HCT116 (cell line): ENCODE measurements at regions not wholly inside any gene's neighbourhood (a gene's known extent, or its start where the extent isn't known, plus 50 kb on each side); places are given as distances from the start of the nearest gene placed in this dataset.

Experiments
- ATAC-seq: fragments of 200-7000 bp; cut with Tn5 transposase; 2 replicates; pipeline ENCODE4 v1.9.1; 2020; ENCODE audit warnings: mild to moderate bottlenecking, moderate library complexity
- BruUV-seq: library from RNA; stranded (reverse); fragments of 400-500 nt; replicated peaks from 2 replicates; lab custom pipeline; 2021; lab: Mats Ljungman, UMichigan
- CTCF ChIA-PET: fragments of 300-600 bp; sonication (Branson Sonifier 250); formaldehyde crosslinking; loops from one replicate; lab custom pipeline; 2021; ENCODE audit warnings: antibody characterized with exemption; lab: Charles Lee
- POLR2A ChIA-PET: fragments of 300-600, 350-600 bp; sonication (Branson Sonifier 250); formaldehyde crosslinking; loops from one replicate; lab custom pipeline; 2021; ENCODE audit warnings: antibody characterized with exemption; lab: Charles Lee
- RAD21 ChIA-PET, 2 experiments: fragments of 300-600 bp; sonication (Branson Sonifier 250); formaldehyde crosslinking; loops; one replicate each; lab custom pipeline; 2023; ENCODE audit warnings: low total read pairs in 2 of 2; ENCODE audit not compliant: uncharacterized antibody in 2 of 2, unreplicated experiment in 2 of 2, low non-redundant PET in 1 of 2; lab: Charles Lee
- DNase-seq: peaks from one replicate; pipeline ENCODE4 v3.0.0-alpha.2; 2010; ENCODE audit warnings: low read depth, low spot score
- H2AFZ ChIP-seq: fragments of 200-600 bp; shearing (Covaris generic), sonication (generic); 2 replicates; pipeline ENCODE4 v1.6.1; 2017; ENCODE audit warnings: low read depth, mixed run types, mixed read lengths, antibody characterized with exemption, low read length; ENCODE audit not compliant: poor library complexity, severe bottlenecking
- H3K27ac ChIP-seq: 2 replicates; pipeline ENCODE4 v1.5.1; 2012; ENCODE audit warnings: low read depth, low read length
- H3K27me3 ChIP-seq: fragments of 200-600 bp; sonication (generic); 2 replicates; pipeline ENCODE4 v1.6.1; 2016; ENCODE audit warnings: mixed run types, low read length, mixed read lengths; ENCODE audit not compliant: insufficient read depth
- H3K36me3 ChIP-seq, 2 experiments: fragments of 200-500 bp in 1 of 2; fragments of 200-600 bp in 1 of 2; sonication (Bioruptor generic) in 1 of 2; sonication (generic) in 1 of 2; 2 replicates each; pipeline versions ENCODE4 v1.5.1 to v1.6.1; 2014 to 2016; ENCODE audit warnings: low read length in 2 of 2, inconsistent platforms in 1 of 2, mixed read lengths in 1 of 2, mixed run types in 1 of 2; ENCODE audit not compliant: insufficient read depth in 2 of 2, control insufficient read depth in 1 of 2
- H3K4me1 ChIP-seq, 2 experiments: fragments of 200-600 bp in 1 of 2; sonication (generic) in 1 of 2; 2 replicates each; pipeline versions ENCODE4 v1.5.1 to v1.6.1; 2012 to 2017; ENCODE audit warnings: low read length in 2 of 2, inconsistent platforms in 1 of 2, mild to moderate bottlenecking in 1 of 2, mixed read lengths in 1 of 2, mixed run types in 1 of 2, moderate library complexity in 1 of 2; ENCODE audit not compliant: insufficient read depth in 2 of 2, control insufficient read depth in 1 of 2
- H3K4me2 ChIP-seq: fragments of 200-600 bp; sonication (generic); 2 replicates; pipeline ENCODE4 v1.6.1; 2017; ENCODE audit warnings: mixed run types, low read length, mixed read lengths
- H3K4me3 ChIP-seq, 2 experiments: fragments of 200-600 bp in 1 of 2; sonication (generic) in 1 of 2; replicated peaks in 1 of 2; 2 replicates each; pipeline ENCODE4 v1.5.1; 2011 to 2016; ENCODE audit warnings: low read length in 2 of 2, control low read depth in 1 of 2, low read depth in 1 of 2, mild to moderate bottlenecking in 1 of 2, mixed read lengths in 1 of 2, mixed run types in 1 of 2
- H3K79me2 ChIP-seq: fragments of 200-600 bp; sonication (generic); 2 replicates; pipeline ENCODE4 v1.6.1; 2017; ENCODE audit warnings: mild to moderate bottlenecking, mixed run types, low read length, moderate library complexity, mixed read lengths; ENCODE audit not compliant: insufficient read depth
- H3K9ac ChIP-seq: fragments of 200-600 bp; sonication (generic); 2 replicates; pipeline ENCODE4 v1.6.1; 2016; ENCODE audit warnings: low read length, mixed read lengths
- H3K9me2 ChIP-seq: fragments of 200-600 bp; sonication (generic), shearing (Covaris generic); 2 replicates; pipeline ENCODE4 v1.6.1; 2017; ENCODE audit warnings: mixed run types, mild to moderate bottlenecking, moderate library complexity; ENCODE audit not compliant: insufficient read depth
- H3K9me3 ChIP-seq, 2 experiments: fragments of 200-500 bp in 1 of 2; fragments of 200-600 bp in 1 of 2; sonication (Bioruptor generic) in 1 of 2; sonication (generic) in 1 of 2; 2 replicates each; pipeline ENCODE4 v1.6.1; 2014 to 2017; ENCODE audit warnings: low read length in 2 of 2, mixed read lengths in 2 of 2, inconsistent platforms in 1 of 2, low read depth in 1 of 2, mild to moderate bottlenecking in 1 of 2, mixed run types in 1 of 2, moderate library complexity in 1 of 2; ENCODE audit not compliant: control insufficient read depth in 1 of 2, insufficient read depth in 1 of 2
- H4K20me1 ChIP-seq: fragments of 200-600 bp; sonication (generic), shearing (Covaris generic); 2 replicates; pipeline ENCODE4 v1.6.1; 2017; ENCODE audit warnings: mixed run types, mild to moderate bottlenecking, moderate library complexity; ENCODE audit not compliant: insufficient read depth
- ATF3 ChIP-seq: IDR thresholded peaks from 2 replicates; pipeline ENCODE4 v1.6.1; 2012
- CBX3 ChIP-seq: IDR thresholded peaks from 2 replicates; pipeline ENCODE4 v1.6.1; 2012; ENCODE audit warnings: low read depth
- CEBPB ChIP-seq: IDR thresholded peaks from 2 replicates; pipeline ENCODE4 v1.6.1; 2012; ENCODE audit warnings: low read depth
- EGR1 ChIP-seq: IDR thresholded peaks from 2 replicates; pipeline ENCODE4 v1.6.1; 2012; ENCODE audit warnings: low read depth
- ELF1 ChIP-seq: IDR thresholded peaks from 2 replicates; pipeline ENCODE4 v1.6.1; 2012; ENCODE audit warnings: low read depth, borderline replicate concordance
- EZH2 ChIP-seq: fragments of 200-600 bp; sonication (generic); IDR thresholded peaks from 2 replicates; pipeline ENCODE4 v1.6.1; 2017; ENCODE audit warnings: antibody characterized with exemption, mixed run types
- EZH2phosphoT487 ChIP-seq: fragments of 200-600 bp; IDR thresholded peaks from 2 replicates; pipeline ENCODE4 v1.6.1; 2018; ENCODE audit warnings: antibody characterized with exemption, borderline replicate concordance
- FOSL1 ChIP-seq: IDR thresholded peaks from 2 replicates; pipeline ENCODE4 v1.6.1; 2012; ENCODE audit warnings: low read depth
- JUND ChIP-seq: IDR thresholded peaks from 2 replicates; pipeline ENCODE4 v1.6.1; 2012
- POLR2A ChIP-seq: IDR thresholded peaks from 2 replicates; pipeline ENCODE4 v1.7.0; 2011; ENCODE audit warnings: borderline replicate concordance; ENCODE audit not compliant: insufficient read depth, insufficient read length; ENCODE audit errors: extremely low read depth
- POLR2AphosphoS5 ChIP-seq: IDR thresholded peaks from 2 replicates; pipeline ENCODE4 v1.6.1; 2011; ENCODE audit warnings: mild to moderate bottlenecking, low read depth, low read length, moderate library complexity
- RAD21 ChIP-seq: IDR thresholded peaks from 2 replicates; pipeline ENCODE4 v1.6.1; 2012; ENCODE audit warnings: low read depth, mild to moderate bottlenecking
- SP1 ChIP-seq: IDR thresholded peaks from 2 replicates; pipeline ENCODE4 v1.6.1; 2012; ENCODE audit warnings: low read depth
- SRF ChIP-seq: IDR thresholded peaks from 2 replicates; pipeline ENCODE4 v1.6.1; 2012; ENCODE audit warnings: low read depth
- YY1 ChIP-seq: IDR thresholded peaks from 2 replicates; pipeline ENCODE4 v1.6.1; 2011; ENCODE audit warnings: low read length, low read depth, moderate library complexity, mild to moderate bottlenecking; ENCODE audit not compliant: insufficient replicate concordance; ENCODE audit errors: extremely low read depth
- ZBTB33 ChIP-seq: IDR thresholded peaks from 2 replicates; pipeline ENCODE4 v1.6.1; 2011; ENCODE audit warnings: mild to moderate bottlenecking, low read length, moderate library complexity; ENCODE audit not compliant: insufficient replicate concordance; ENCODE audit errors: extremely low read depth
- ZFX ChIP-seq: fragments of 450-650 bp; IDR thresholded peaks from 2 replicates; pipeline ENCODE4 v1.6.1; 2017
- intact Hi-C: fragments of 100-400 bp; cut with micrococcal nuclease; formaldehyde crosslinking; loops from 2 replicates; pipeline ENCODE4 v1.10.0; 2022
- TF ChIP-seq, protein P1 (sequence below): IDR thresholded peaks from 2 replicates; pipeline ENCODE4 v1.6.1; 2012; ENCODE audit warnings: low read depth

DNA sequence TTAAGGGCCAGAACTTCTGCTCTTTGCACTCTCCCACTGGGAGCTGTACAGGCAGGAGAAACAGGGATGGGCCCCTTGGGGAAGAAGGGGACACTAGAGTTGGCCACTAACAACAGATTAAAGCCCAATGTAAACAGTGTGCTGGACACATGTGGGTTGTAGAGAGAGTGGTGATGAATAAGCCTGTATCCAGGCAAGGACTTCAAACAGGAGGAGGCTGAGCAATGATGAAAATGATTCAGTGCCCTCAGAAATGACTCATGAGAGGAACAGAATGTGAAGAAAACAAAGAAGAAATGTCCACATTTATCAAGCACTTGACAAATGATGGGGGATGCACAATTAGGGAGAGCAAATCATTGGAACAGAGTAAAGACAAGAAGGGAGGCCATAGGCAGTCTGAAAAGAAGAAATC, 242.3 kb downstream of the TBX18 start:
- CTCF ChIA-PET = no interaction called here

More for the DNA sequence above, 242.3 kb downstream of the TBX18 start:
- no peak for TF ChIP-seq RAD21
- TF ChIP-seq ZFX = no peak
- TF ChIP-seq ZBTB33 = no peak
- peak; percentile 68 for TF ChIP-seq FOSL1
- TF ChIP-seq EZH2 = no peak
- TF ChIP-seq JUND = peak; percentile 65
- no peak for TF ChIP-seq ATF3
- no peak for TF ChIP-seq CEBPB
- no peak for TF ChIP-seq POLR2A
- TF ChIP-seq, protein P1, sequence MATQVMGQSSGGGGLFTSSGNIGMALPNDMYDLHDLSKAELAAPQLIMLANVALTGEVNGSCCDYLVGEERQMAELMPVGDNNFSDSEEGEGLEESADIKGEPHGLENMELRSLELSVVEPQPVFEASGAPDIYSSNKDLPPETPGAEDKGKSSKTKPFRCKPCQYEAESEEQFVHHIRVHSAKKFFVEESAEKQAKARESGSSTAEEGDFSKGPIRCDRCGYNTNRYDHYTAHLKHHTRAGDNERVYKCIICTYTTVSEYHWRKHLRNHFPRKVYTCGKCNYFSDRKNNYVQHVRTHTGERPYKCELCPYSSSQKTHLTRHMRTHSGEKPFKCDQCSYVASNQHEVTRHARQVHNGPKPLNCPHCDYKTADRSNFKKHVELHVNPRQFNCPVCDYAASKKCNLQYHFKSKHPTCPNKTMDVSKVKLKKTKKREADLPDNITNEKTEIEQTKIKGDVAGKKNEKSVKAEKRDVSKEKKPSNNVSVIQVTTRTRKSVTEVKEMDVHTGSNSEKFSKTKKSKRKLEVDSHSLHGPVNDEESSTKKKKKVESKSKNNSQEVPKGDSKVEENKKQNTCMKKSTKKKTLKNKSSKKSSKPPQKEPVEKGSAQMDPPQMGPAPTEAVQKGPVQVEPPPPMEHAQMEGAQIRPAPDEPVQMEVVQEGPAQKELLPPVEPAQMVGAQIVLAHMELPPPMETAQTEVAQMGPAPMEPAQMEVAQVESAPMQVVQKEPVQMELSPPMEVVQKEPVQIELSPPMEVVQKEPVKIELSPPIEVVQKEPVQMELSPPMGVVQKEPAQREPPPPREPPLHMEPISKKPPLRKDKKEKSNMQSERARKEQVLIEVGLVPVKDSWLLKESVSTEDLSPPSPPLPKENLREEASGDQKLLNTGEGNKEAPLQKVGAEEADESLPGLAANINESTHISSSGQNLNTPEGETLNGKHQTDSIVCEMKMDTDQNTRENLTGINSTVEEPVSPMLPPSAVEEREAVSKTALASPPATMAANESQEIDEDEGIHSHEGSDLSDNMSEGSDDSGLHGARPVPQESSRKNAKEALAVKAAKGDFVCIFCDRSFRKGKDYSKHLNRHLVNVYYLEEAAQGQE = no peak
- TF ChIP-seq EGR1 = no peak
- no peak for TF ChIP-seq ELF1
- no peak for TF ChIP-seq SRF
- no peak for TF ChIP-seq CBX3
- no peak for TF ChIP-seq YY1
- no peak for TF ChIP-seq EZH2phosphoT487
- TF ChIP-seq SP1 = peak; percentile 58
- TF ChIP-seq POLR2AphosphoS5 = no peak
- ATAC-seq = peak; percentile 76
- H3K4me2 ChIP-seq = peak overlapping the region; percentile 20
- H3K9ac ChIP-seq = no peak overlapping the region
- peaks cover 2 to 17% of the 10 kb centered on the region in 2 experiments; a peak in 2 of 4 replicates for H3K4me1 ChIP-seq
- peak; percentile 29 for DNase-seq
- H4K20me1 ChIP-seq = no peaks in the 10 kb centered on the region
- no peaks in the 10 kb centered on the region for H3K36me3 ChIP-seq
- H3K9me3 ChIP-seq = no peaks in the 10 kb centered on the region
- intact Hi-C loops = no loop called here
- H3K79me2 ChIP-seq = no peaks in the 10 kb centered on the region
- H3K27me3 ChIP-seq = 0 out of 2 replicates have a peak, but pooled peaks cover 5% of the 10 kb centered on the region
- H3K4me3 ChIP-seq = no peak overlapping the region
- H2AFZ ChIP-seq = no peak overlapping the region
- ChIA-PET RAD21 (no interaction called here), POLR2A (no interaction called here)
- H3K9me2 ChIP-seq = no peaks in the 10 kb centered on the region
- no TSS peak for BruUV-seq
- no peak overlapping the region for H3K27ac ChIP-seq
